Esophagus squamous epithelium (tissue), 4 donors: ENCODE measurements at regions not wholly inside any gene's neighbourhood (a gene's known extent, or its start where the extent isn't known, plus 50 kb on each side); places are given as distances from the start of the nearest gene placed in this dataset.

Experiments
- POLR2A ChIP-seq, 4 donors: fragments of 450-650 bp; IDR thresholded peaks; one replicate each; pipeline ENCODE4 v1.6.1; 2017; ENCODE audit warnings: antibody characterized with exemption in 4 of 4, mild to moderate bottlenecking in 4 of 4, moderate library complexity in 3 of 4
- TF ChIP-seq, protein P1 (sequence below), 6 experiments: fragments of 450-650 bp in 4 of 6; fragments of 200-600 bp in 2 of 6; sonication (generic) in 2 of 6; IDR thresholded peaks; one replicate each; pipeline ENCODE4 v1.5.1; 2016 to 2019; ENCODE audit warnings: antibody characterized with exemption in 6 of 6, mild to moderate bottlenecking in 4 of 6, moderate library complexity in 4 of 6

DNA sequence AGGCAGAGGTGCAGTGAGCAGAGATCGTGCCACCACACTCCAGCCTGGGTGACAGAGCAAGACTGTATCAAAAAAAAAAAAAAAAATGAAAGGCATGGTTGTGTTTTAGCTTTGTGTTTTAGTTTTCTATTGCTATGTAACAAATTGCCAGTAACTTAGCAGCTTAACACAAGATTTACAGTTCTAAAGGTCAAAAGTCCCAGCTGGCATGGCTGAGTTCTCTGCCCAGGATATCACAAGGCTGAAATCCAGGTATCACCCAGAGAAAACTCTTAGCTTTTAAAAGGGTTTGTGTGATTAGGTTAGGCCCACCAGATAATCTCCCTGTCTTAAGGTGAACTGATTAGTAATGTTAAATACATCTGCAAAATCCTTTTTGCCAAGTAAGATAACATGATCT, 107.7 kb upstream of the YPEL5 start:
- no peak for TF ChIP-seq POLR2A (IDR thresholded peaks at IDR 0.05)
- TF ChIP-seq, protein P1, sequence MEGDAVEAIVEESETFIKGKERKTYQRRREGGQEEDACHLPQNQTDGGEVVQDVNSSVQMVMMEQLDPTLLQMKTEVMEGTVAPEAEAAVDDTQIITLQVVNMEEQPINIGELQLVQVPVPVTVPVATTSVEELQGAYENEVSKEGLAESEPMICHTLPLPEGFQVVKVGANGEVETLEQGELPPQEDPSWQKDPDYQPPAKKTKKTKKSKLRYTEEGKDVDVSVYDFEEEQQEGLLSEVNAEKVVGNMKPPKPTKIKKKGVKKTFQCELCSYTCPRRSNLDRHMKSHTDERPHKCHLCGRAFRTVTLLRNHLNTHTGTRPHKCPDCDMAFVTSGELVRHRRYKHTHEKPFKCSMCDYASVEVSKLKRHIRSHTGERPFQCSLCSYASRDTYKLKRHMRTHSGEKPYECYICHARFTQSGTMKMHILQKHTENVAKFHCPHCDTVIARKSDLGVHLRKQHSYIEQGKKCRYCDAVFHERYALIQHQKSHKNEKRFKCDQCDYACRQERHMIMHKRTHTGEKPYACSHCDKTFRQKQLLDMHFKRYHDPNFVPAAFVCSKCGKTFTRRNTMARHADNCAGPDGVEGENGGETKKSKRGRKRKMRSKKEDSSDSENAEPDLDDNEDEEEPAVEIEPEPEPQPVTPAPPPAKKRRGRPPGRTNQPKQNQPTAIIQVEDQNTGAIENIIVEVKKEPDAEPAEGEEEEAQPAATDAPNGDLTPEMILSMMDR (IDR thresholded peaks at IDR 0.05) = no peak
